GM12872 (cell line): ENCODE measurements at regions not wholly inside any gene's neighbourhood (a gene's known extent, or its start where the extent isn't known, plus 50 kb on each side); places are given as distances from the start of the nearest gene placed in this dataset.

Source experiments
- TF ChIP-seq, protein P1 (sequence below): IDR thresholded peaks from 3 replicates; pipeline ENCODE4 v1.5.1; 2011; ENCODE audit warnings: low read depth, mild to moderate bottlenecking, low read length, moderate library complexity; ENCODE audit not compliant: insufficient read depth

DNA sequence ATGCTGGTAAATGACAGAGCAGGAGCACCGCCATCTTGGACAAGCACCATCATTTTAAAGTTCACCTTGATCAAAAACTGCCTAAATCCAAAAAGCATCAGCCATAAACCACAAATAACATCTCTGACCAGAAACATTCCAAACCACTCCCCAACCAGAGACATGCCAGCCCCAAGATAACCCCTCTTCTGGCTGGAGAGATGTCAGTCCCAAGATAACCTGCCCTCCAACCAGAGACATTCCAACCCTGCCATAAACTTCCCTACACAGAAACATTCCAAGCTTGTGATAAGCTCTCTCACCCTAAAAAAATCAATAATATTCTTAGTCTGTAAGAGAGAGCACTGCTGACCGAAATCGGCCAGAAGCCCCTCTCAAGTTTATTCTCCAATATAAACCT, 659.3 kb downstream of the XPNPEP1 start:
- TF ChIP-seq, protein P1, sequence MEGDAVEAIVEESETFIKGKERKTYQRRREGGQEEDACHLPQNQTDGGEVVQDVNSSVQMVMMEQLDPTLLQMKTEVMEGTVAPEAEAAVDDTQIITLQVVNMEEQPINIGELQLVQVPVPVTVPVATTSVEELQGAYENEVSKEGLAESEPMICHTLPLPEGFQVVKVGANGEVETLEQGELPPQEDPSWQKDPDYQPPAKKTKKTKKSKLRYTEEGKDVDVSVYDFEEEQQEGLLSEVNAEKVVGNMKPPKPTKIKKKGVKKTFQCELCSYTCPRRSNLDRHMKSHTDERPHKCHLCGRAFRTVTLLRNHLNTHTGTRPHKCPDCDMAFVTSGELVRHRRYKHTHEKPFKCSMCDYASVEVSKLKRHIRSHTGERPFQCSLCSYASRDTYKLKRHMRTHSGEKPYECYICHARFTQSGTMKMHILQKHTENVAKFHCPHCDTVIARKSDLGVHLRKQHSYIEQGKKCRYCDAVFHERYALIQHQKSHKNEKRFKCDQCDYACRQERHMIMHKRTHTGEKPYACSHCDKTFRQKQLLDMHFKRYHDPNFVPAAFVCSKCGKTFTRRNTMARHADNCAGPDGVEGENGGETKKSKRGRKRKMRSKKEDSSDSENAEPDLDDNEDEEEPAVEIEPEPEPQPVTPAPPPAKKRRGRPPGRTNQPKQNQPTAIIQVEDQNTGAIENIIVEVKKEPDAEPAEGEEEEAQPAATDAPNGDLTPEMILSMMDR: no peak

DNA sequence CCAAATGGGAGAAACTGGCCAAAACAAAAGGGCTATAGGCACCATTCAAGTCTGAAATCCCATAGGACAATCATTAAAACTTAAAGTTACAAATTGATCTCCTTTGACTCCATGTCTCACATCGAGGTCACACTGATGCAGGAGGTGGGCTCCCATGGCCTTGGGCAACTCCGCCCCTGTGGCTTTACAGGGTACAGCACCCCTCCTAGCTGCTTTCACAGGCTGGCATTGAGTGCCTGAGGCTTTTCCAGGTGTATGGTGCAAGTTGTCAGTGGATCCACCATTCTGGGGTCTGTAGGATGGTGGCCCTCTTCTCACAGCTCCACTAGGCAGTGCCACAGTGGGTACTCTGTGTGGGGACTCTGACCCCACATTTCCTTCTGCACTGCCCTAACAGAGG, 662.1 kb downstream of the XPNPEP1 start:
- TF ChIP-seq, protein P1: no peak

DNA sequence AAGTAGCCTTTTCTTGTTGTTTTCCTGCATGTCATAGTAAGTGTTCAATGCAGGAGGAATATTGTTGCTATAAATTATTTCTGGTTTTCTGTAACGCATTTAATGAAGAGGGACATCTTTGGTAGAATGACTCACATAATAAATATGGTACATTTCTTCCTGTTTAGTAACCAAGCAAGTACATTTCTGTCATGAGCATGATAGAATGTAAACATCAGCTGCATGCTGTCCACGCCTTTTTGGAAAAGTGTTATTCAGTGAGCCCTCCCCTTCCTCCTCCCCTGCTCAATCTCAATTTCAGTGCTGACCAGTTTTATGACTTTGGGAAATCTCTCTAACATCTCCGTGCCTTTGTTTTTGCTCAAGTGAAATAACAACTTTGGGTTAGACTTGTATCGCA, 664.0 kb downstream of the XPNPEP1 start:
- TF ChIP-seq, protein P1: no peak

DNA sequence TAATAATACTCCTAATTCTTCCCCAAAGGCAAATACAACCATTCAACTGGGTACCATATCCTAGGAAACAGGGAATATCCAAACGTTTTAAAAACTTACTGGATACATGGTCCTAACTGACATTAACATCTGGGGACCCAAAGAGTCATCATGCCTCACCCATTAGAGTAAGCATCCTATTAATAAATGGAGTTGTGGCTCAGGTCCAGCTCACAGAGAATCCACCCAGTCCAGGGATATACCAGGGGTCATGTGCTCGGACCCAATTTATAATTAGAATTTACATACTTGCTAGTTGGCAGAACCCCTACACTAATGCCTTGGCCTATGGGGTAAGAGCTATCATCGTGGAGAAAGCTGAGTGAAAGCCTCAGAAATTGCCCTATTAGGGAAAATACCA, 670.0 kb downstream of the XPNPEP1 start:
- TF ChIP-seq, protein P1: no peak

DNA sequence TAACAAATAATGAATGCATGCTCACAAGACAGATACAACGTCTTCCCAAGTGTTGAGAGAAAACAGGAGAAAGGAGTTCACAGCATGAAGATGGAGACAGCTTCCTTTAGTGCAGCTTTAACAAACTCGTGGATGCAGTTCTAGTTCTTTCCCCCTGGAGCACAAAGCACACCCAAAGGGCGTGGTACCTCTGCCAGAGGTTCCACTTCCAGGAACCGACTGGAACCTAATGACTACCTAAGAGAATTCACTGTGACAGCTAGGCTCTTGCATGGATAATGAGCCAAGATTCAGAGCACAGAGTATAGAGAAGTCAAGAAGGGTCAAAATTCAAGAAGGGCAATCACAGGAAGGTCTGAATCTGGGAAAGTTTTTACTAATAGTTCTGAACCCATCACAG, 673.2 kb downstream of the XPNPEP1 start:
- TF ChIP-seq, protein P1: no peak

DNA sequence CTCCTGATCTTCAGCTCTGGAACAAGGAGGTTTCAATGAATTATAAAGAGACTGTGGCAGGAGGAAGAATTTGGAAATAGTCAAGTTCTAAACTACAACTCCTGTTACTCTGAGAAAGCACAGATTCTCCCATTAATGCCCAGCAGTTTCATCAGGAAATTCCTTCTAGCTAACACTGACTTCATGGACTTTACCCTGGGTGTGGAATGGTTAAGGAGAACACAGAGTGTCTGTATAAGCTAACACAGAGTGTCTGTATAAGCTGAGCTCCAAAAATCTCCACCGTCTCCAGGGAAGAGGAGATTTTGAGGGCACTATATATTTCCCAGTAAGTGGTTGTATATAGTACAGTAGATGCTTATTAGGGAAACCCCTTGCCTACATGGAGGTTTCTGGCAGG, 675.5 kb downstream of the XPNPEP1 start:
- TF ChIP-seq, protein P1: no peak

DNA sequence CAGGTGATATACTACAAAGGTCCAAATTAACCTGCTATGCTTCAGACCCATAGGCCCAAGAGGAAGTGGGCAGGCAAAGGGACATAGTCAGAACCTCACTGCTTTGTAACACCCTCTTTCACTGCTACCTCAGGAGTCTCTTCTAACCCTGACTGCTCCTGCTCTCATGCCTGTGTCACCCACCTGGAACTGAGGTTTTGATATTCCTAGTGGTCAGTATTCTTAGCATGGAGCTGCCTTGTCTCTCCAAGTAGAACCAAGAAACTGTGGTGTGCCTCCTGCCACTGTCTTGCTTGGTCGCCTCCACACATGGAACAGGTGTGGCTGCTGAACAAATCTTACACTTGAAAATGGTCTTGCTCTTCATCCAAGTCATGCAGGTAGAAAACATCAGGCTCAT, 677.5 kb downstream of the XPNPEP1 start:
- TF ChIP-seq, protein P1: no peak

DNA sequence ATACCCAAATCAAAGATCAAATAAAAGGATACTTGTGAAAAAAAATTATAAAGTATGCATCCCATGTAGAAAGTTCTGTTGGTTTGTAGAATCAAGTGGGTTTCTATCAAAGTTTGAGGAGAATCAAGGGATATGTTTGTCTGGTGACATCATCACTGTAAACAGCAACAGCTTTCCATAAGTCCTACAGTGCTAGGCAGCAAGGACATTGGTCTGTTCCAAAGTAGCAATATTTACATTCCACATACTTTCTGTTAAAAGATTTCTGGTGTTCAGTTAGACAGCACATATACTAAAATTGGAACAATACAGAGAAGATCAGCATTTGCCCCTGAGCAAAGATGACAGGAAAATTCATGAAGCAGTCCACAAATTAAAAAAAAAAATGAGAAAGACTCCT, 683.9 kb downstream of the XPNPEP1 start:
- TF ChIP-seq, protein P1: no peak
